Uterus (tissue), 2 donors: ENCODE measurements at regions not wholly inside any gene's neighbourhood (a gene's known extent, or its start where the extent isn't known, plus 50 kb on each side); places are given as distances from the start of the nearest gene placed in this dataset.

ENCODE experiments used
- POLR2A ChIP-seq, 2 donors: fragments of 450-650 bp; IDR thresholded peaks; one replicate each; pipeline ENCODE4 v1.6.1; 2016; ENCODE audit warnings: antibody characterized with exemption in 2 of 2, mild to moderate bottlenecking in 1 of 2, moderate library complexity in 1 of 2
- TF ChIP-seq, protein P1 (sequence below), 4 experiments: fragments of 200-600 bp in 2 of 4; fragments of 450-650 bp in 2 of 4; sonication (generic) in 2 of 4; IDR thresholded peaks; one replicate each; pipeline ENCODE4 v1.5.1; 2016 to 2019; ENCODE audit warnings: antibody characterized with exemption in 4 of 4, mild to moderate bottlenecking in 2 of 4, moderate library complexity in 1 of 4

DNA sequence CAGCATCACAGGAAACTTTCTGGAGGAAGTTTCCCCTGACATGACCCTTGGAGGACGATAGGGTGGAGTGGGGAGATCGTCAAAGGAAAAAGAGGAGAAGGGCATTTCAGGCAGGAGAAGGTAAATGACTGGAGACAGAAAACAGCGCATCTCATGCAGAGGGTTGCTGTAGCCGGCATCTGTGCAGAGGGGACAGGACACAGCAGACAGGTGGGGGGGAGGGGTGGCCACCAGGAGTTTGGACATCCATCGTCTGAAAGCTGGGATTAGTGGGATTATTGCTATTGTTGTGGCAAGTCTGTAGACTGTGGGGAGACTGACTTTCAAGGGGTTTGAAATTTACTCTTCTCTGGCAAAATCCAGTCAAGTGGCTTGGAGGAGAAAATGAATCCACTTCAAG lies 463.9 kb downstream of the OMA1 start:
- TF ChIP-seq POLR2A (IDR thresholded peaks at IDR 0.05) = no peak
- TF ChIP-seq, protein P1, sequence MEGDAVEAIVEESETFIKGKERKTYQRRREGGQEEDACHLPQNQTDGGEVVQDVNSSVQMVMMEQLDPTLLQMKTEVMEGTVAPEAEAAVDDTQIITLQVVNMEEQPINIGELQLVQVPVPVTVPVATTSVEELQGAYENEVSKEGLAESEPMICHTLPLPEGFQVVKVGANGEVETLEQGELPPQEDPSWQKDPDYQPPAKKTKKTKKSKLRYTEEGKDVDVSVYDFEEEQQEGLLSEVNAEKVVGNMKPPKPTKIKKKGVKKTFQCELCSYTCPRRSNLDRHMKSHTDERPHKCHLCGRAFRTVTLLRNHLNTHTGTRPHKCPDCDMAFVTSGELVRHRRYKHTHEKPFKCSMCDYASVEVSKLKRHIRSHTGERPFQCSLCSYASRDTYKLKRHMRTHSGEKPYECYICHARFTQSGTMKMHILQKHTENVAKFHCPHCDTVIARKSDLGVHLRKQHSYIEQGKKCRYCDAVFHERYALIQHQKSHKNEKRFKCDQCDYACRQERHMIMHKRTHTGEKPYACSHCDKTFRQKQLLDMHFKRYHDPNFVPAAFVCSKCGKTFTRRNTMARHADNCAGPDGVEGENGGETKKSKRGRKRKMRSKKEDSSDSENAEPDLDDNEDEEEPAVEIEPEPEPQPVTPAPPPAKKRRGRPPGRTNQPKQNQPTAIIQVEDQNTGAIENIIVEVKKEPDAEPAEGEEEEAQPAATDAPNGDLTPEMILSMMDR (IDR thresholded peaks at IDR 0.05) = no peak
